Liver (tissue), 7 donors: ENCODE measurements at regions not wholly inside any gene's neighbourhood (a gene's known extent, or its start where the extent isn't known, plus 50 kb on each side); places are given as distances from the start of the nearest gene placed in this dataset.

Experiments
- DNase-seq: peaks from one replicate; pipeline ENCODE4 v3.0.0-alpha.2; 2017; ENCODE audit warnings: low spot score
- H3K27ac ChIP-seq, 2 donors: one replicate each; pipeline ENCODE4 v1.7.0; 2013; ENCODE audit warnings: inconsistent platforms in 2 of 2, low read length in 2 of 2, control low read depth in 1 of 2, low read depth in 1 of 2, mild to moderate bottlenecking in 1 of 2
- H3K27me3 ChIP-seq, 4 donors: one replicate each; pipeline versions ENCODE4 v1.6.1 to v1.7.0; 2013; ENCODE audit warnings: low read length in 3 of 4, inconsistent platforms in 1 of 4, mild to moderate bottlenecking in 1 of 4, moderate library complexity in 1 of 4; ENCODE audit not compliant: control insufficient read depth in 4 of 4, insufficient read depth in 4 of 4
- H3K36me3 ChIP-seq, 4 donors: one replicate each; pipeline versions ENCODE4 v1.6.1 to v1.7.0; 2013; ENCODE audit warnings: low read length in 3 of 4, mild to moderate bottlenecking in 3 of 4, low read depth in 1 of 4, moderate library complexity in 1 of 4; ENCODE audit not compliant: control insufficient read depth in 4 of 4, insufficient read depth in 3 of 4
- H3K4me1 ChIP-seq, 4 donors: one replicate each; pipeline versions ENCODE4 v1.6.1 to v1.7.0; 2013; ENCODE audit warnings: low read length in 3 of 4, mild to moderate bottlenecking in 3 of 4, moderate library complexity in 1 of 4; ENCODE audit not compliant: control insufficient read depth in 4 of 4, insufficient read depth in 4 of 4
- H3K4me3 ChIP-seq, 3 donors: one replicate each; pipeline versions ENCODE4 v1.6.1 to v1.7.0; 2013; ENCODE audit warnings: low read length in 3 of 3, control low read depth in 1 of 3, low read depth in 1 of 3, mild to moderate bottlenecking in 1 of 3
- H3K9ac ChIP-seq, 2 donors: one replicate each; pipeline ENCODE4 v1.7.0; 2013; ENCODE audit warnings: low read length in 2 of 2, mild to moderate bottlenecking in 2 of 2, moderate library complexity in 2 of 2, control low read depth in 1 of 2, low read depth in 1 of 2
- H3K9me3 ChIP-seq, 4 donors: one replicate each; pipeline versions ENCODE4 v1.6.1 to v1.7.0; 2013; ENCODE audit warnings: low read length in 3 of 4; ENCODE audit not compliant: control insufficient read depth in 4 of 4
- ATF3 ChIP-seq: IDR thresholded peaks from 2 replicates; pipeline ENCODE4 v1.6.1; 2016; ENCODE audit warnings: antibody characterized with exemption
- EGR1 ChIP-seq, 2 donors: IDR thresholded peaks; 2 replicates each; pipeline ENCODE4 v1.6.1; 2016 to 2018; ENCODE audit warnings: antibody characterized with exemption in 2 of 2, low read depth in 2 of 2
- FOXA1 ChIP-seq: IDR thresholded peaks from 2 replicates; pipeline ENCODE4 v1.6.1; 2016; ENCODE audit warnings: antibody characterized with exemption
- FOXA2 ChIP-seq: IDR thresholded peaks from 2 replicates; pipeline ENCODE4 v1.6.1; 2016; ENCODE audit warnings: antibody characterized with exemption
- GABPA ChIP-seq, 2 donors: IDR thresholded peaks in 1 of 2; conservative IDR thresholded peaks in 1 of 2; 2 replicates each; pipeline ENCODE4 v1.6.1; 2016; ENCODE audit warnings: antibody characterized with exemption in 2 of 2, mild to moderate bottlenecking in 1 of 2, moderate library complexity in 1 of 2
- HNF4A ChIP-seq, 2 donors: conservative IDR thresholded peaks; 2 replicates each; pipeline ENCODE4 v1.6.1; 2016; ENCODE audit warnings: antibody characterized with exemption in 2 of 2, mild to moderate bottlenecking in 2 of 2
- HNF4G ChIP-seq: IDR thresholded peaks from 2 replicates; pipeline ENCODE4 v1.6.1; 2016; ENCODE audit warnings: antibody characterized with exemption
- JUND ChIP-seq, 2 donors: IDR thresholded peaks; 2 replicates each; pipeline ENCODE4 v1.6.1; 2016; ENCODE audit warnings: antibody characterized with exemption in 2 of 2
- MAX ChIP-seq: IDR thresholded peaks from 2 replicates; pipeline ENCODE4 v1.6.1; 2016; ENCODE audit warnings: antibody characterized with exemption
- NR2F2 ChIP-seq: IDR thresholded peaks from 2 replicates; pipeline ENCODE4 v1.6.1; 2016; ENCODE audit warnings: antibody characterized with exemption
- RAD21 ChIP-seq, 2 donors: IDR thresholded peaks; 2 replicates each; pipeline ENCODE4 v1.6.1; 2016; ENCODE audit warnings: antibody characterized with exemption in 2 of 2, mild to moderate bottlenecking in 2 of 2
- REST ChIP-seq: IDR thresholded peaks from 2 replicates; pipeline ENCODE4 v1.6.1; 2016; ENCODE audit warnings: antibody characterized with exemption, mild to moderate bottlenecking
- RXRA ChIP-seq, 2 donors: IDR thresholded peaks; 2 replicates each; pipeline ENCODE4 v1.6.1; 2017 to 2018; ENCODE audit warnings: antibody characterized with exemption in 2 of 2, mild to moderate bottlenecking in 1 of 2
- SP1 ChIP-seq: IDR thresholded peaks from 2 replicates; pipeline ENCODE4 v1.6.1; 2018; ENCODE audit warnings: antibody characterized with exemption, mild to moderate bottlenecking
- TAF1 ChIP-seq: conservative IDR thresholded peaks from 2 replicates; pipeline ENCODE4 v1.6.1; 2016; ENCODE audit warnings: antibody characterized with exemption, mild to moderate bottlenecking
- YY1 ChIP-seq: IDR thresholded peaks from 2 replicates; pipeline ENCODE4 v1.6.1; 2016; ENCODE audit warnings: antibody characterized with exemption, mild to moderate bottlenecking
- ZBTB33 ChIP-seq: IDR thresholded peaks from 2 replicates; pipeline ENCODE4 v1.6.1; 2016; ENCODE audit warnings: antibody characterized with exemption
- WGBS: extraction: QIAGEN DNeasy Blood & Tissue Kit; methylation state at CpG from one replicate; pipeline ENCODE4 v1.1.7; 2013; 5-methylcytosine and 5-hydroxymethylcytosine counted together
- donor health status: healthy.
- donor health status: healthy.
- donor health status: healthy.
- donor health status: healthy.

- TF ChIP-seq REST (no peak), YY1 (no peak), GABPA (IDR thresholded peaks at IDR 0.05 in 1 of 2, conservative IDR thresholded peaks at IDR 0.05 in 1 of 2) (no peak), HNF4G (no peak), FOXA1 (no peak), RXRA (IDR thresholded peaks at IDR 0.05) (no peak)
Observed at GRCh38 chr6:74466572-74466971, 739.3 kb downstream of the COL12A1 start (continued).

GRCh38 chr6:74459260-74459659 is 746.6 kb downstream of the COL12A1 start:
- H3K4me1 ChIP-seq: no peaks in the 10 kb centered on the region
- no peak overlapping the region for H3K27ac ChIP-seq
- no peaks in the 10 kb centered on the region for H3K36me3 ChIP-seq
- H3K4me3 ChIP-seq: no peak overlapping the region
- H3K9ac ChIP-seq: no peak overlapping the region
- H3K27me3 ChIP-seq: no peaks in the 10 kb centered on the region
- WGBS: 49% methylated on average over 7 of the region's 7 CpGs
- TF ChIP-seq SP1: no peak
- no peak for TF ChIP-seq EGR1 (IDR thresholded peaks at IDR 0.05; ENCODE audit: low read depth in 2 of 2)
- TF ChIP-seq FOXA2: no peak
- no peak for TF ChIP-seq ATF3
- TF ChIP-seq FOXA1: no peak
- no peak for TF ChIP-seq RXRA (IDR thresholded peaks at IDR 0.05)
- TF ChIP-seq NR2F2: no peak
- H3K9me3 ChIP-seq: no peaks in the 10 kb centered on the region
- no peak for DNase-seq

GRCh38 chr6:74458536-74458935 is 747.3 kb downstream of the COL12A1 start:
- TF ChIP-seq TAF1 (no peak), ZBTB33 (no peak), JUND (IDR thresholded peaks at IDR 0.05) (no peak), YY1 (no peak), GABPA (IDR thresholded peaks at IDR 0.05 in 1 of 2, conservative IDR thresholded peaks at IDR 0.05 in 1 of 2) (no peak), REST (no peak), RAD21 (IDR thresholded peaks at IDR 0.05) (no peak), HNF4A (conservative IDR thresholded peaks at IDR 0.05) (no peak), FOXA2 (no peak), NR2F2 (no peak), MAX (no peak), ATF3 (no peak), RXRA (IDR thresholded peaks at IDR 0.05) (no peak), FOXA1 (no peak), HNF4G (no peak), EGR1 (IDR thresholded peaks at IDR 0.05; ENCODE audit: low read depth in 2 of 2) (no peak), SP1 (no peak)
- Histone ChIP-seq H3K27me3 (no peaks in the 10 kb centered on the region), H3K4me3 (no peak overlapping the region), H3K27ac (no peak overlapping the region), H3K4me1 (no peaks in the 10 kb centered on the region), H3K36me3 (no peaks in the 10 kb centered on the region), H3K9ac (no peak overlapping the region), H3K9me3 (no peaks in the 10 kb centered on the region)
- 42% methylated on average over 1 of the region's 1 CpG for WGBS
- DNase-seq: no peak
